T-helper 2 cell (primary cell): ENCODE measurements at regions not wholly inside any gene's neighbourhood (a gene's known extent, or its start where the extent isn't known, plus 50 kb on each side); places are given as distances from the start of the nearest gene placed in this dataset.
"Not testable (repeated sequence)": the region's sequence is repeated elsewhere in the genome, so short reads cannot be mapped to it uniquely, and the experiment has no call there.

Experiments used
- DNase-seq, 5 experiments: peaks; one replicate each; pipeline versions ENCODE4 v3.0.0 to v3.0.0-alpha.2; 2012 to 2022

- no peak for DNase-seq
These were observed 216.8 kb downstream of the TRIM36 start for GRCh38 chr5:114952876-114953275.

GRCh38 chr5:114949756-114950155 lies 220.0 kb downstream of the TRIM36 start:
- DNase-seq, result no peak

GRCh38 chr5:114948986-114949621 lies 220.6 kb downstream of the TRIM36 start:
- DNase-seq, result no peak

- DNase-seq, result no peak
These were observed 221.3 kb downstream of the TRIM36 start for GRCh38 chr5:114948363-114948762.

DNA sequence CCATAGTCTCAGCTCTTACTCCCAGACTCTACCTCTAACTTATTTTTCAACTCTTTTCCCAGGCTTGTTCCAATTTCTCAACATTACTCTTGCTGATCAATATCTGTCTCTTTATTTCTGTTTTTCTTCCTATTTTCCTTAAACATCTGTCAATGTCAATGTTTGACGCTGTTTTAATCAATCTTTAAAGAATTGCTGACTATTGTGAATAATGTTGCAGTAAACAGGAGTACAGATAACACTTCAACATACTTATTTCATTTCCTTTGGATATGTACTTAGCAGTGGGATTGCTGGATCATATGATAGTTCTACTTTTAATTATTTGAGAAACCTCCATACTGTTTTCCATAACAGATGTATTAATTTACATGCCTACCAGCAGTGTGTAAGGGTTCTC lies 229.0 kb downstream of the TRIM36 start:
- no peak for DNase-seq

DNA sequence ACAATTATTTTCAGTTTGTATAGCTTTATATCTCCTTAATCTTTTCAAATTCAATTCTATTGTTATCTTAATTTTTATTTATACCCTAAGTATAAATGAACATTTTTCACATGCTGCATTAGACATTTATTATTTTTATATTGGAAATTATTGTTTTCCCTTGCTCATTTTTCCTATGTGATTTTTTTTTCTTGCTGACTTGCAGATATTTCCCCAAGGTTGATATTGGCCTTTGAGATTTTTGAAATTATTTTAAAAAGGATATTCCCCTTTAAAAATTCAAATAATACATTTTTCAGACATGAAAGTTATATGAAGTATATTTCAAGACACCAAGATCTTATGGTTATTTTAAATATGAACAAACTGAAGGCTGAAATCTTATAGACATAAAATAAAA lies 234.2 kb downstream of the TRIM36 start:
- no peak for DNase-seq

GRCh38 chr5:114928644-114929462 lies 240.9 kb downstream of the TRIM36 start:
- DNase-seq, result no peak

- peak in 1 of 5 experiments; percentile 1 for DNase-seq
These were observed 244.9 kb downstream of the TRIM36 start for GRCh38 chr5:114924769-114925168.

DNA sequence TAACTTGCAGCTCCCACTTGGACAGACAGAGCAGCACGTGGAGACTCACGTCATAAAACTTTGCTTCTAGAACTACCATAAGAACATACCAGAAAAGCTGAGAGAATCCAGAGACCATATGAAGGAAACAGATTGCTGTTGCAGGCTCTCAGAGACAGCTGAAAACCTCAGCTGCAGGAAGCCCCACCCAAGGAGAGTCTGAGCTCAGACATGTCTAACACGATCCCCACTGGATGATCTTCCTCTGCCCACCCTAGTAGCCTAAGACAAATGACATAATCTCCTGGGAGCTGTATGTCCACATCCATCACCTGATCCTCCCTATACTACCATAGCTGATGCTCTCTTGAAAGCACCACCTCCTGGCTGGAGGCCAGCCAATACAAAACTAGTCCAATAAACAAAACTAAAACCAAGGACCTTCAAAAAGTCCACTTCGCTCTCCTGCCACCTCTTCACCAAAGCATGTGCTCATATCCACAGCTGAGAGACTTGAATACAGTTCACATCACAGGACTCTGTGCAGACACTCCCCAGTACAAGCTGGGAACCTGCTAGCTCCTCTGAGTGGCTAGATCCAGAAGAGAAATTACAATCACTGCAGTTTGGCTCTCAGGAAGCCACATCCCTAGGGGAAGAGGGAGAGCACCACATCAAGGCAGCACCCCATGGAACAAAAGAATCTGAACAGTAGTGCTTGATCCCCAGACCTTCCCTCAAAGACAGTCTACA lies 257.4 kb downstream of the TRIM36 start:
- DNase-seq, result no peak

GRCh38 chr5:114910727-114911126 lies 259.0 kb downstream of the TRIM36 start:
- DNase-seq, result no peak

GRCh38 chr5:114909424-114909823 lies 260.3 kb downstream of the TRIM36 start:
- no peak for DNase-seq

- DNase-seq, result no peak
These were observed 265.9 kb downstream of the TRIM36 start for GRCh38 chr5:114903767-114904166.

- DNase-seq, result no peak
These were observed 271.1 kb downstream of the TRIM36 start for GRCh38 chr5:114898602-114899001.

DNA sequence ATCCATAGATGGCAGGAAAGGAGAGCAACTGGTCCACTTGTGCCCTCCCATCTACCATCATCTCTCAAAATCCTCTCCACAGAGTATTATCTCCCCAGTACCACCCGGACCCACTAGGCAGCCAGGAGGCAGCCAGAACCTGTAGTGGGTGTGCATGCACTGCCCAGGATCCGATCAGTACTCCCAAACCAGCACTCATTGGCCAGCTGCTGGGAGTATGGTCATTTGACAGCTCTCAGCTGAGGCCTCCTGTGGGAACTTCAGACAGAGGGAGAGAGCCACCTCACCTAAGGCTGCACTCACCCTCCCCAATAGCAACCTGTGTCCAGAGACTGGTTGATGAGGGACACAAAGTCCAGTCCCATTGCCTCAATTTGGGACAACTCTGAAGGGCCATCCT lies 286.0 kb downstream of the TRIM36 start:
- no peak for DNase-seq

DNA sequence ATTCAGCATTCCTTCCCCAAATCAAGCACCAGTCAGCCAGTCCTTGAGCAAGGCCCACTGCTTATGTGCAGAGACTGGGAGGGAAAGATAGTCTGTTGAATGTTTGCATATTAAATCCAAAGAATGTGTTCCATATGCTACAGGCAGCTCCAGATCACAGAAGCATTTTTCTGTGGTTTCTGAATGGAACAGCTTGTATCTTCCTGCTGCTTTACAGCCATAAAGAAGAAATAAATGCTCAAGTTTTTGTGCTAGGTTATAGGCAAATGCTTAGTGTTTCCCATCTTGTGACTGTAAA lies 310.3 kb downstream of the TRIM36 start:
- no peak for DNase-seq

- no peak for DNase-seq
These were observed 310.9 kb downstream of the TRIM36 start for GRCh38 chr5:114858665-114859437.

DNA sequence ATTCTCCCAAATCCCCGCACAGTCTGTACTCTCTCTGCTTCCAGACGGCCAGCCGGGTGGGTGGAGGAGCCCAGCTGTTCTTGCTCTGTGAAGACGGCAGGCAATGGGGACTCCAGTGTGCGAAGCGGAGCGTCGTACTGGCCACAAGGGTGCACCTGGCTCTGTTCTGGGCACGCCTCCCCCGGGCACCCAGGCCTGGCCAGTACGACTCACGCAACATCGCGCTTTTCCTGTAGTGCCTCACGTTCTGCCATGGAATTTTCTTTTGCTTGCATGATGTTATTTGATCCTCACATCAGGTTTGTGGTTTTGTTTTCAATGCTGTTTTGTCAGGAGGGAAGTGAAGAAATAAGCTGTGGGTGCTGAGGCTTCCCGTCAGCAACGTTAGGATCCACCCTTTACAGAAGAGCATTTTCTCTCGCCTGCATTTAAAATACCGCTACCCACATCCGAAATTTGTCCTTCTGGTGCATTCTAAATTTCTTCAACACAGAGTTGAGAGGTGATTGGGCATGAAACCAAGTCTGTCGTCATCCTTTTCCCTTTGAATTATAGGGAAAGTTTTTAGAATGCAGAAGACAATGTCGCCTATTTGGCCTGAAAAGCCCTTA lies 311.7 kb downstream of the TRIM36 start:
- DNase-seq, result peak in 1 of 5 experiments; percentile 9

DNA sequence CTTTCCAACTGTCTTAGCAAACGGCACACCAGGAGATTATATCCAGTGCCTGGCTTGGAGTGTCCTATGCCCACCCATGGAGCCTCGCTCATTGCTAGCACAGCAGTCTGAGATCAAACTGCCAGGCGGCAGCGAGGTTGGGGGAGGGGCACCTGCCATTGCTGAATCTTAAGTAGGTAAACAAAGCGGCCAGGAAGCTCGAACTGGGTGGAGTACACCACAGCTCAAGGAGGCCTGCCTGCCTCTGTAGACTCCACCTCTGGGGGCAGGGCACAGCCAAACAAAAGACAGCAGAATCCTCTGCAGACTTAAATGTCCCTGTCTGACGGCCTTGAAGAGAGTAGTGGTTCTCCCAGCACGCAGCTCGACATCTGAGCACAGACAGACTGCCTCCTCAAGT lies 325.0 kb downstream of the TRIM36 start:
- not testable (repeated sequence) for DNase-seq

DNA sequence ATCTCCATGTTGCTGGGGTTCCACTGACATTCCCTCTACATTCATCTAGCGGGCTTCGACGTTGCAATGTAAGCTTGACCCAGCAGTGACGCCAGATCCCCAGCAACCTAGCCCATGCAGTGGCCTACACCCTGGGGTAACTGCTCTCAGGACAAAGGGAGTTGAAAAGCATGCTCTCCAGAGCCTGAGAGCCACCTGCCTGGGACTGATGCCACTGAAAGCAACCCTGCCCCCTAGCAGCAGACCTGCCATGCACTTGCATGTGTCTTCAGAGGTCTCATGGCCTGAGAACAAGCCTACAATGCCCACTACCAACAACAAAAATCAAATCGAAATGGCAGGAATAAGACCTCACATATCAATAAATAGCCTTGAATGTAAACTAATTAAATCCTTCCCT lies 330.3 kb downstream of the TRIM36 start:
- no peak for DNase-seq

GRCh38 chr5:114838937-114839336 lies 330.8 kb downstream of the TRIM36 start:
- no peak for DNase-seq

- DNase-seq, result no peak
These were observed 339.6 kb downstream of the TRIM36 start for GRCh38 chr5:114830114-114830513.

GRCh38 chr5:114822863-114823262 lies 346.8 kb downstream of the TRIM36 start:
- no peak for DNase-seq

DNA sequence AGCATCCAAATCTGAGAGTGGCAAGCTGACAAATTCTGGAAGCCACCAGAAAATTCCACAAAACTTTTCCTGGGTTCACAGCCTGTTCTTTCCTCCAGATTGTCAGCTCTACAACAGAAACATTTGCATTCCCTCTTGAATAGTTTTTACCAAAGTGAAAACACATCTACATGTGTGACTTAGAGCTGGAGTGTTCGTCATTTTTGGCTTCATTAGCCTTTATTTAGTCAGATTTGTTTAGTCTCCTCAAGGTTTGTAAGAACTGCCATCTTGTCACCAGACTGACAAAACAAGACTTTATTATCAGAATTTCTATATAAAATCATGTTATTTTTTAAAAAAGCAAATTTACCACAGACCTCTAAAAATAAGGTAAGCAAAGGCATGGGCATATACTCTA lies 347.3 kb downstream of the TRIM36 start:
- DNase-seq, result no peak
